CD4-positive, alpha-beta T cell treated with Interleukin-12 subunit alpha and Interleukin-12 subunit beta, for 1 hour (primary cell): ENCODE measurements at regions not wholly inside any gene's neighbourhood (a gene's known extent, or its start where the extent isn't known, plus 50 kb on each side); places are given as distances from the start of the nearest gene placed in this dataset.

ENCODE experiments used
- DNase-seq: peaks from one replicate; pipeline ENCODE4 v3.0.0-alpha.2; 2020

GRCh38 chr1:57784356-57784755 lies 360.5 kb upstream of the DAB1 start:
- DNase-seq: no peak

- DNase-seq: no peak
Observed at GRCh38 chr1:57782357-57782756, 358.5 kb upstream of the DAB1 start.

- DNase-seq: no peak
Observed at GRCh38 chr1:57772580-57773195, 348.8 kb upstream of the DAB1 start.

GRCh38 chr1:57770772-57771171 lies 346.9 kb upstream of the DAB1 start:
- DNase-seq: no peak

DNA sequence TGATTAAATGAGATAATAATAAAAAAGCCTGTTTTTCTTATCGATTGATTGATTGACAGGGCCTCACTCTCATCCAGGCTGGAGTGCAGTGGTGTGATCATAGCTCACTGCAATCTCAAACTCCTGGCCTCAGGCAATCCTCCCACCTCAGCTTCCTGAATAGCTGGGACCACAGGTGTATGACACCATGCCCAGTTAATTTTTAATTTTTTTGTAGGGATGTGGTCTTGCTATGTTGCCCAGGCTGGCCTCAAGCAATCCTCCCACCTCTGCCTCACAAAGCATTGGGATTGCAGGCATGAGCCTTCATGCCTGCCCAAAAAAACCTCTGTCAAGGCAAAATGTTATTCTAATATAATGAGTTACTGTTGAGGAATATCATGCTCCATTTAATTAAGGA lies 346.4 kb upstream of the DAB1 start:
- DNase-seq: no peak

- no peak for DNase-seq
Observed at GRCh38 chr1:57761628-57762027, 337.8 kb upstream of the DAB1 start.

DNA sequence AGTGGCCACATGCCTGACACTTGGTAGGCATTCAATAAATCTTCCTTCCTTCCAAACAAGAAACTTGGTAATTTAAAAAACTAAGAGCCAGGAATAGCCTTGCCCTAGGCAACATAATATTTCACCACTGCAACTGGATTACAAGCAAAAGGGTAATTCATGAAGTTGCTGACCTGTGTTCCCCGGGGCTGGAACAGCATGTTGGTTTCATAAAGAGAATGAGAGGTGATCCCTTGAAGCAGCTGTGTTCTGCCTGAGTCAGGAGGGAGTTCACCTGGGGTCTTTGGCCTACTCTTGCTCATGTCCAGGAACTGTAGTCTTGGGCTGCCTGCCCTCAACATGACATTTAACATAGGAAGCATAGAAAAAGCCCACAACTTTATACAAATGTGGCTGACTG lies 329.0 kb upstream of the DAB1 start:
- DNase-seq: no peak

DNA sequence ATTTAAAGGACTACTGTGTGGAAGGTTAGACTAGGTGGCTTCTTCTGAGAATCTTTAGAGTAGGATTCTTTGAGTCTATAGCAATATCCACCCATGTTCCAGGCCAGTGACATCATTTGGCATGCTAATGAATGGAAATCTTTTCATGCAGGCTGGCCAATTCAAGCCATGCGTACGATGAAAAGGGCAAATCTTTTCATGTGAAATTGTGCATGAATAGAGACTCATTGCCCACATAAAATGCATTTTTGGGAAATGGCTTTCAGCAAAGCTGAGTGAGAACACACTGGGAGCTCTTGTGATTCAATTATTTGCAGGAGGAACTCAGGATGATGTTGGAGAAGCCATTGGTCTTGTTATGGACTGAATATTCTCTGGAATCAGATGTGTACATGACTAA lies 324.9 kb upstream of the DAB1 start:
- no peak for DNase-seq

- DNase-seq: no peak
Observed at GRCh38 chr1:57747818-57748217, 324.0 kb upstream of the DAB1 start.

DNA sequence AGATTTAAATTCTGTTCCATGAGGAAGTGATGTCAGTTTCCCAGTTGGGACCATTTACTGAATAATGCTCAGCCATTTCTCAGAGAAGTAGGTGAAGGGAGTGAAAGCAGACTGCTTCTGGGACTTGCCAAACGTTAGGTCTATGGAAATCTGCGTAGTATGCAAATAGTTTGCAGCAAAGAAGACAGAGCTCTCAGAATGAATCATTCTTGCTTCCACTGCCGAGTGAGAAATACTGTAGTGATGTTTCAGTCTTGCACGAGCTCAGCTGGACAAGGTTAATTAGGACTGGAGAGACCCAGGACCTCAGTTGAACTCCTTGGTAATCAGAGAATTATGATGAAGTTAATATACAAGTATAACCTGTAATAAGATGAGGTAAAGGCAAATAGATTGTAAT lies 317.7 kb upstream of the DAB1 start:
- DNase-seq: no peak

- no peak for DNase-seq
Observed at GRCh38 chr1:57736940-57737339, 313.1 kb upstream of the DAB1 start.

DNA sequence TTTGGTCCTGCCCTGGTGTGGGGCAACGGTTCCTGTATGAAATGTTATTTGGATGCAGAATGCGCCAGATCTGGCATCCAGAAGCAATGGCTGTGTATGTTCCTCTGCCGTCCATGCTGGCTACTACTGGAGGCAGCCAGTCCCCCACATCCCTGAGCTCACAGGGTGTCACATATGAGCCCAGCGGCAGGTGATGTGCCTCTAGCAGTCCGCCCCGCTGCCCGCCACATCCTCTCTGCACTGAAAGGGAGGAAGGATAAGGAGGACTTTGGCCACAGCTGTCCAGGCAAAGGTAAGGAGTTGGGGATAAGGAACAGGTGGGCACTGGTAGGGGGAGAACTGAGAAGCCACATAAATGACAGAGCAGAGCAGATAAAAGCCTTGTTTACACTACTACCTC lies 305.3 kb upstream of the DAB1 start:
- DNase-seq: no peak

- no peak for DNase-seq
Observed at GRCh38 chr1:57727121-57727520, 303.3 kb upstream of the DAB1 start.

DNA sequence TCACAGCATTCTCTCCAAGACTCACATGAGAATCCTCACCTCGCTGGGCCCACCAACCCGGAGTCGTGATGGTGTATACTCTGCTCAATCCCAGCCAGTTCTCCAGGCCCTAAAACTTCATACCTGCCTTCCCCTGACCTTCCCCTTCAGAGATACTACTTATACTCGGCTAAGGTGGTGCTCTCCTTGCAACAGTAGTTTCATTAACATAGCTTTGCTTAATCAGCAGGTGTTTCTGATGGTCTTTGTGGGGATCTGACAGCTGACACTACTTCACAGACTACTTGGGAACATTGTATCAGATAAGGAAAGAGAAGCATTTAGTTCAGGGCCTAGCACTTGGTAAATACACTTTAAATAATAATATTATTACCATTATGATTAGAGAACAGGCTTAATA lies 301.5 kb upstream of the DAB1 start:
- no peak for DNase-seq

GRCh38 chr1:57724535-57724934 lies 300.7 kb upstream of the DAB1 start:
- DNase-seq: no peak

DNA sequence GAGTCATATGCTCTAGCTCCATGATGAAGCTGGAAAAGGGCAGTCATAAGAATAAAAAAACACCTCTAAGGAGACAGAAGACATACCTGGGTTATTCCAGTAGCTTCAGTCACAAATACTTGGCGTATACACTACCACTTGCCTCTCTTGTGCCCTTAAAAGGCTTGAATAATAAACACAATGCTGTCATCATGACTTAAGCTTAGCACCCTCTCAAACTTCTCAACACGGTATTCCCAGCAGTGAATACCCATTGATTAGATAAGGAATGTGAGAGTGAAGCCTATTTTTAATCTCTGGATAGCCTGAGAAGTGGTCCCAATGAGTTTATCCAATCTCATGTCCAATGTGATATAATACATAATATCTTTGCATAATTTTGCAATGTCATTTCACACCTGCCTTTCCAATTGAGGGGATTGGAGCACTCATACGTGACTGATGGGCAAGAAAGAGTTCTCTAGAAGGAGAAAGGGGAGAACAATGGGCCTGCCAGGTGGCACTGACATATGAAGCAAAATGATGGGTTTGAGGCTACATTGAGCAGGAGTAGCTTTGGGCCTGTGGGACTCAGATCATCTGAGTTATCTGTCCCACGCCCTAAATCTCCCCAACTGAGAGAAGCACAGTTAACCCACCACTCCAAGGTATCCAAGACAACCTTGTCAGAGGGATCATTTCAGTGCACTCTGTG lies 298.6 kb upstream of the DAB1 start:
- DNase-seq: no peak

- no peak for DNase-seq
Observed at GRCh38 chr1:57721001-57721400, 297.1 kb upstream of the DAB1 start.

DNA sequence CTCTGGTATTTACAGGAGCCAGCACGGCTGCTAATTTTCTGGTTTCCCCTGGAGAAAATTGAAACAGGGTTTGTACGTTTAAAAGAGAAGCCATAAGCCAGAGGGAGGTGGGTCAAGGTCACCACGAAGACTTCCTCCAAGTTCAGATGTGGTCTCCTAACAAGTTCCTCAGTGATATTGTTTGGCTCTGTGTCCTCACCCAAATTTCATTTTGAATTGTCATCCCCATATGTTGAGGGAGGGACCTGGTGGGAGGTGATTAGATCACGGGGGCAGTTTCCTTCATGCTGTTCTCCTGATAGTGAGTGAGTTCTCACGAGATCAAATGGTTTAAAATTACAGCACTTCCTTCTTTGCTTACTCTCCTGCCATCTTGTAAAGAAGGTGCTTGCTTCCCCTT lies 295.4 kb upstream of the DAB1 start:
- no peak for DNase-seq

DNA sequence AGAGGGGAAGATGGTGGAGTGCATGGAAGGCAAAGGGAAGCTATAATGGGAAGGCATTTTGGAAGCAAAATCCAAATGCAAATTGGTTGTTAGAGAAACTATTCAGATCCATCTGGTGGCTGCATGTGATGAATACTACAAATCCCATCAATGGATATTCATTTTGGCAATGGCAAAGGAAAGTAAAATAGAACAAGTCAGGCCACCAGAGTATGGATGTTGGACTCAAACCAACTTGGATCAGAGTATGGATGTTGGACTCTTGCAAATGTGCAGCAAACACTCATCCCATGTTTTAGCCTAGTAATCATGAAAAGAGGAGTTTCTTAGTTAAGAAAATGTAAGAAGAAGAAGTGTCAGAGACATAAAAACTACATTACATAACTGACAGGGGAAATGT lies 289.6 kb upstream of the DAB1 start:
- no peak for DNase-seq

DNA sequence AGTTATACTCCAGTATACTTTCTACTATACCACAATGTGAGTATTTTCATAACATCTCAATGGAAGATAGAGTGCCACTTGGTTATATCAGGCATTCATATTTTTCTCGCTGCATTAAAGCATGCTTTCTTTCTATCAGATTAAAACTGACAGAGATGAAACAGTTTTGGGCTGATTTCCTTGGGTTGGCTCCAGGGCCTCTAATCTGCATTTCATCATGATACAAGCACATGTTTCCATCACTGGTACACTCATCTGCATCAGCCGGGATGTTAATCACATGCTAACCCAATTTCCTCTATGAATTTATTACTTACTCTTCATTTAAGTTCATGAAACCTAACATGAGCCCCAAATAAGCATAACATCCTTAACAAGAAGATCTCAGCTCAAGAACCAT lies 289.0 kb upstream of the DAB1 start:
- no peak for DNase-seq

- DNase-seq: no peak
Observed at GRCh38 chr1:57711326-57711725, 287.5 kb upstream of the DAB1 start.

- no peak for DNase-seq
Observed at GRCh38 chr1:57707631-57708030, 283.8 kb upstream of the DAB1 start.

DNA sequence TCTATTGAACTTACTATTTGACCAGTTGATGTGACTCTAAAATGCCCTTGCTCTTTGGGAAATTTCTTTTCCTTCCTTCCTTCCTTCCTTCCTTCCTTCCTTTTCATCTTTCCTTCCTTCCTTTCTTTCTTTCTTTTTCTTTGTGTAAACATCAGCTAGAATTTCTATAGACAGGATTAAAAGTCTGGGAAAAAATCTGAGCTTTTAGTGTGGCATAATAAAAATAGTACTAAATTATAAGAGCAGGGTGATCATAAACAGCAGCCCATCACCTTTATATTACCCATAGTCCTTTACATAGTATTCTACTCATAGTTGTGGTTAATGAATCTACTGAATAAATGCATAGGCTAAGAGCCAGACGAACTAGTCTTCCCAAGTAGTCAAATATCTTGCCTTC lies 281.0 kb upstream of the DAB1 start:
- no peak for DNase-seq

GRCh38 chr1:57704231-57704630 lies 280.4 kb upstream of the DAB1 start:
- no peak for DNase-seq

- no peak for DNase-seq
Observed at GRCh38 chr1:57696904-57697303, 273.0 kb upstream of the DAB1 start.
